ENCODE measurements at regions not wholly inside any gene's neighbourhood (a gene's known extent, or its start where the extent isn't known, plus 50 kb on each side); places are given as distances from the start of the nearest gene placed in this dataset.

DNA sequence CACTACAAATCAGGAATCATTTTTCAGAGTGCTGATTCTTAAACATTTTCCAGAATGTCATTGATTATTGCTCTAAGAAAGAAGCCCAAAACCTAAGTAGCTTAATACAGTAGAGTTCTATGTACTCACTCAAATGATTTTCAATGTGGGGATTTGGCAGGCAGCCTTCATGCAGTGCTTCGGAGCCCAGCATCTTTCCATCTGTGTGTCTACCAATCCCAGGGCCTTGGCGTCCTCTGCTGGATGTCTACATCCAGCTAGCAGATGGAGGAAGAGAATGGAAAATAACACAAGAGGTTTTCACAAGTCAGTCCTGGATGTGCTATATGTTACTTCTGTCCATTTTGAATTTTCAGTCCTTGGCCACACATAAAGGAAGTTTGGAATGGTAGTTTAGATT, 151.8 kb downstream of the RDH14 start:
- TF ChIP-seq EZH2 (IDR thresholded peaks at IDR 0.05; ENCODE audit: borderline replicate concordance, low read length), result no peak
- no peak for TF ChIP-seq CTCF (conservative IDR thresholded peaks at IDR 0.05 in 1 of 2, IDR thresholded peaks at IDR 0.05 in 1 of 2; ENCODE audit: extremely low read depth in 1 of 2, insufficient read depth in 1 of 2, low read depth in 1 of 2, low read length in 2 of 2)
